Activated CD4-positive, alpha-beta T cell treated with anti-CD3 and anti-CD28 coated beads for 36 hours (primary cell): ENCODE measurements at regions not wholly inside any gene's neighbourhood (a gene's known extent, or its start where the extent isn't known, plus 50 kb on each side); places are given as distances from the start of the nearest gene placed in this dataset.

Experiments
- ATAC-seq: fragments of 200-7000 bp; cut with Tn5 transposase; one replicate; pipeline ENCODE4 v1.10.0; 2021; ENCODE audit warnings: mild to moderate bottlenecking, moderate library complexity
- CTCF ChIA-PET: fragments of 350-600 bp; sonication (Branson Sonifier 250); formaldehyde crosslinking; loops from one replicate; lab custom pipeline; 2021; ENCODE audit warnings: antibody characterized with exemption; lab: Charles Lee
- POLR2A ChIA-PET: fragments of 350-600 bp; sonication (Branson Sonifier 250); formaldehyde crosslinking; loops from one replicate; lab custom pipeline; 2021; ENCODE audit warnings: antibody characterized with exemption, inconsistent platforms; lab: Charles Lee
- DNase-seq: peaks from one replicate; pipeline ENCODE4 v3.0.0-alpha.2; 2020
- H3K27ac Mint-ChIP-seq: one replicate; pipeline ENCODE4 v1.8.0; 2021; ENCODE audit warnings: mixed read lengths
- H3K27me3 Mint-ChIP-seq: one replicate; pipeline ENCODE4 v1.8.0; 2021; ENCODE audit warnings: mixed read lengths
- H3K36me3 Mint-ChIP-seq: one replicate; pipeline ENCODE4 v1.8.0; 2021; ENCODE audit warnings: low read depth, mixed read lengths
- H3K4me1 Mint-ChIP-seq: one replicate; pipeline ENCODE4 v1.8.0; 2021; ENCODE audit warnings: mixed read lengths
- H3K4me3 Mint-ChIP-seq: one replicate; pipeline ENCODE4 v1.8.0; 2021; ENCODE audit warnings: mild to moderate bottlenecking, moderate library complexity, mixed read lengths
- H3K9me3 Mint-ChIP-seq: one replicate; pipeline ENCODE4 v1.8.0; 2021; ENCODE audit warnings: low read depth, mixed read lengths
- intact Hi-C, 2 experiments: fragments of 100-400 bp; cut with DNase I in 1 of 2; cut with micrococcal nuclease in 1 of 2; formaldehyde crosslinking; loops; one replicate each; pipeline versions ENCODE4 v1.14.2 to v1.15.1; 2022 to 2024; cut with DNase I, micrococcal nuclease

DNA sequence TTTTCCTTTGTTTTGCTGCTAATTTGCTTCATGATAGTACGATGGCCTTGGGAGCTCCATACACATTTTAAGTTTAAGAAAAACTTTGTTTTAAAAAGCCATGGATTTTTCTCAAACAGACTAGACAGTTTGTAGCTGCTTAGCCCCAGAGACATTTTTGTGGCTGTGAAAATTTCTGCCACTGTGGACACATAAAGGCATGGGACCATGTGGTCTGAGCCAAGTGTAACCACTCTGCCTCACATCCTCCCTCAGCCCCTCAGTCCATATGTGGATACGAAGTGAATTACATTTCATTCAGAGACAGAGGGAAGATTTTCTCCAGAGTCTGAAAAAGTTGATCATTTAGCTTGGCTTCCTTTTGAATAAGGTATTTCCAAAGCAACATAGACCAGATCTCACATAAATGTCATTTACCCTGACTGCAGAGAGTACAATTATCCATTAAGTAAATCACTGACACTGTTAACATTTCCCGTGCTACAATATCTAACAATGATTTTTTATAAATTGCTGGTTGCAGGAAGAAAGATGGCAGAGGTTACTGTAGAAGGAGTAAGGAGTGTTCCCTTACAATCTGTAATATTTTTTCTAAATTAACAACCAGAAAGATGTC, 87.4 kb downstream of the GJA1 start:
- Mint-ChIP-seq H3K36me3 (no peaks in the 10 kb centered on the region), H3K4me1 (no peaks in the 10 kb centered on the region), H3K27ac (no peak overlapping the region), H3K9me3 (no peaks in the 10 kb centered on the region), H3K27me3 (no peaks in the 10 kb centered on the region), H3K4me3 (no peak overlapping the region)
- POLR2A ChIA-PET, result no interaction called here
- CTCF ChIA-PET, result interaction anchor here (0.7 to 1.8 kb wide), 2 partner anchors 9 to 1523 kb away, joined by 3 to 8 read pairs; no protein-coding TSS in a partner anchor
- no peak for DNase-seq
- ATAC-seq, result no peak
- intact Hi-C loops, result no loop called here

DNA sequence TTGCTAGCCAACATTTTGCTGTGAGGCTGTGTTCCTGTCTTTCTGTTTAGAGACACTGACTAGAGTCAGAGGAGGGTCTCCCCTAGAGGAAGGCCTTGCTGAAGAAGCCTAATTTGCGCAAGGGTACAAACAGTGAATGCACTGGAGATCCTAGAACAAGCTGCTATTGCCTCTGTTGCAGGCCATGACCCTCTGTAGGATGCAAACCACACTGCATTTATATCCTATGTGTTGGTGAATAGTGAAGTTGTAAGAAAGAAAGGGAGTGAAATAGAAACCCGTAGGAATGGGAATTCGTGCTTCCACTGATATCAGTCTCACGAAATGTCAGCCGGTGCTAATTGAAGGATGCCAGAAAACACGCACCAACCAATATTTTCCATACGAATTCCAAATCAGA, 88.2 kb downstream of the GJA1 start:
- CTCF ChIA-PET, result interaction anchor here (0.8 kb wide), 1 partner anchor 13 kb away, joined by 4 read pairs; no protein-coding TSS in a partner anchor
- H3K27ac Mint-ChIP-seq, result no peak overlapping the region
- H3K36me3 Mint-ChIP-seq, result no peaks in the 10 kb centered on the region
- no peaks in the 10 kb centered on the region for H3K9me3 Mint-ChIP-seq
- no peak overlapping the region for H3K4me3 Mint-ChIP-seq
- POLR2A ChIA-PET, result interaction anchor here (0.6 kb wide), 1 partner anchor 643 kb away, joined by 7 read pairs; no protein-coding TSS in a partner anchor
- H3K4me1 Mint-ChIP-seq, result no peaks in the 10 kb centered on the region
- DNase-seq (no peak), ATAC-seq (no peak)
- no peaks in the 10 kb centered on the region for H3K27me3 Mint-ChIP-seq
- intact Hi-C loops, result no loop called here

DNA sequence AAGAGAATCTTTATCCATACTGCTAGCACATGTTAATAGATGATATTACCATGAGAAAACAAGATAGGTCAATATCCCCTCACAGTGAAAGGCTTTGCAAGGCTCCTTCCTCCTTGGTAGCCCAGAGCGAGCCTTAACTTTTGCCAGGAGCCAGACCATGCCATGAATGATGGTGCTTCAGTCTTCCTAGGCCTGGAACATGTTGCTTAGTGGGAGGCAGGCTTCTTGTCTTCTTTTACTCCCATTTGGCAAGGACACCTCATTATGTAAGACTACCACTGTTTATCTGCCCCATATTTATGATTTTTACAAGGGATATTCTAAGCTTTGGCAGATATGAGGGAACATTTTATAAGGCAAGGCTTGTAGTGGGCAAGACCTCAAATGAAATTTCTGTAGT, 90.8 kb downstream of the GJA1 start:
- POLR2A ChIA-PET, result no interaction called here
- DNase-seq, result no peak
- Mint-ChIP-seq H3K9me3 (no peaks in the 10 kb centered on the region), H3K36me3 (no peaks in the 10 kb centered on the region), H3K4me1 (no peaks in the 10 kb centered on the region), H3K27ac (no peak overlapping the region), H3K4me3 (no peak overlapping the region), H3K27me3 (no peaks in the 10 kb centered on the region)
- no peak for ATAC-seq
- CTCF ChIA-PET, result no interaction called here
- intact Hi-C loops, result no loop called here

DNA sequence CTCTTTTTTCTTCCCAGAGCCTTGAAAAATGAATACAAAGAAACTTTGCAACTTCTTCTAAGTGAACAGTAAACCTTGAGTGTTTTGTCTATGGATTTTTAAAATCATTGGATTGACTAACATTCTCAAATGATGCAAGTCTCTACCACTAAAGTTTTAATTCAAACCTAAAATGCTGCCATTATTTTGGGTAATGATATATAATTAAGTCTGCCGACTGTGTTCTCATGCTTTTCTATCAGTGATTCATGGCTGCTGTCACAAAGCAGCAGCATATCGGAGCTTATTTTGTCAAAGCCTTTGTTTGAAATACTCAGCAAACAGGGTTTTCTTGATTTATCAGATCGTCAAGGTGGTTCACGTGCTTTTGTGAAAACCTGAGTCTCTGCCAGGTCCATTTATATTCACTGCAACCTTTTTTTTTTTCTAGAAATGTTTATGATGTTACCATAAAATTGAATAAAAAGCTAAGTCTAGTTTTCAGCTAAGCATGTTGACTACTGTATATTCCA, 96.3 kb downstream of the GJA1 start:
- no peak overlapping the region for H3K4me3 Mint-ChIP-seq
- H3K9me3 Mint-ChIP-seq, result no peaks in the 10 kb centered on the region
- no peaks in the 10 kb centered on the region for H3K27me3 Mint-ChIP-seq
- DNase-seq (no peak), ATAC-seq (no peak)
- ChIA-PET CTCF (interaction anchor here (0.6 to 1.9 kb wide), 2 partner anchors 9 to 677 kb away, joined by 3 to 8 read pairs; no protein-coding TSS in a partner anchor), POLR2A (no interaction called here)
- H3K36me3 Mint-ChIP-seq, result no peaks in the 10 kb centered on the region
- no peak overlapping the region for H3K27ac Mint-ChIP-seq
- intact Hi-C loops, result no loop called here
- H3K4me1 Mint-ChIP-seq, result no peaks in the 10 kb centered on the region

DNA sequence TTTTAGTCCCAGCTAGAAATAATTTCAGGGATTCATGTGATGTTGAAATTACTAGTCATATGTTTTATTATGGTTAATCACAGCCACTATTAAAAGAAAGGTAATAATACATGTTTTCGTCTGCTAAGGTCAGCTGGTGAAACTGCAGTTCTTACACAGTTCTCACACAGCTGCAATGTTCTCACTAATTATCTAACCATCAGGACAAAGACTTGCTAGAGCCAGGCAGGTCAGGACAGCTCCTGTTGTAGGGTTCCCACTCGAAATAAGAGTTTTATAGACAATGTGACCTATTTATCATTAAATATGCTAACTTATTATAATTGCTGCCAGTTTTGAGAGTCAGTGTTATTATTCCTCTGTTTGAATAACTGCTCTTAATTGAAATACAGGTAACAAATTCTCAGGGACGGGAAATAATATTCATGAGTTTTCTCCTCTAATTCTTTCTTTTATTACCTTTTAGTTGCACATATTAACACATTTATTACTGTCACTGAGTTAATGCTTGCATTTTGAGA, 97.9 kb downstream of the GJA1 start:
- Mint-ChIP-seq H3K4me3 (no peak overlapping the region), H3K9me3 (no peaks in the 10 kb centered on the region), H3K36me3 (no peaks in the 10 kb centered on the region), H3K4me1 (no peaks in the 10 kb centered on the region), H3K27me3 (no peaks in the 10 kb centered on the region), H3K27ac (no peak overlapping the region)
- ChIA-PET CTCF (interaction anchor here (1.9 kb wide), 1 partner anchor 11 kb away, joined by 8 read pairs; no protein-coding TSS in a partner anchor), POLR2A (no interaction called here)
- intact Hi-C loops, result no loop called here
- no peak for ATAC-seq
- DNase-seq, result no peak

DNA sequence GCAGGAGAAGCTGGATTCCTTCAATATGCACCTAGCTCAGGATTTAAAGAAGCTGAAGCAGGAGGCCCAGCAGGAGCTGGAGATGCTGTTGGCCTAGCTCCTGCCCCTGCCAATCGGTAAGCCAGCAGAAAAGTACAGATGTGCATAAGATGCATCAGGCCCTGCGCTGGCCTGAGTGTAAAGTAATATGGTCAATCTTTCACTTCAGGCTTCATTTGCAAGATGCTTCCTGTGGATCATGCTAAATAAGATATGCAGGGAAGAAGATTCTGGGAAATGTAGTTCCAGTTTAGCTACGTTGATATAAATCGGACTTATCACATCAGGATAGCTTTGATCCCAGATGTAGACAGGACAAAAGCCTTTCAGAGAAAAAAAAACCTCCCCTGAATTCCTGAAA, 100.3 kb downstream of the GJA1 start:
- intact Hi-C loops, result no loop called here
- Mint-ChIP-seq H3K27ac (no peak overlapping the region), H3K4me3 (no peak overlapping the region), H3K9me3 (no peaks in the 10 kb centered on the region), H3K4me1 (no peaks in the 10 kb centered on the region), H3K27me3 (no peaks in the 10 kb centered on the region), H3K36me3 (no peaks in the 10 kb centered on the region)
- DNase-seq (no peak), ATAC-seq (no peak)
- ChIA-PET CTCF (no interaction called here), POLR2A (no interaction called here)

DNA sequence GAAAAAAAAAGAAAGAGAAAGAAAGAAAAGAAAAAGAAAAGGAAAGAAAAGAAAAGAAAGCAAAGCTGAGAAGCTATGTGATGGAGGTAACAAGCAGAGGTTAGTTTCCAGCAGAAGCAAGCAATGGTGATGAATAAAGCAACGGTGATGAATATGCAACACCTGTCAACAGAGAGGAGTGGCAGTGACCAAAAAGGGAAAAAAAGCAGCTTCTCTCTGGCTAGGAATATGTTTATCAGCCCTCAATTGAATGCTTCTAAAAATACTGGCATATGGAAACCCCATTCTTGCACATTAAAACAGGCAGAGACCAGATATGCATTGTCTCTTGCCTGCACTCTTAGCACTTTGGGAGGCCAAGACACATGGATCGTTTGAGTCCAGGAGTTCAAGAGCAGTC, 100.9 kb downstream of the GJA1 start:
- POLR2A ChIA-PET, result no interaction called here
- H3K27me3 Mint-ChIP-seq, result no peaks in the 10 kb centered on the region
- intact Hi-C loops, result no loop called here
- DNase-seq (no peak), ATAC-seq (no peak)
- H3K4me3 Mint-ChIP-seq, result no peak overlapping the region
- no peak overlapping the region for H3K27ac Mint-ChIP-seq
- no peaks in the 10 kb centered on the region for H3K36me3 Mint-ChIP-seq
- H3K4me1 Mint-ChIP-seq, result no peaks in the 10 kb centered on the region
- CTCF ChIA-PET, result no interaction called here
- no peaks in the 10 kb centered on the region for H3K9me3 Mint-ChIP-seq

DNA sequence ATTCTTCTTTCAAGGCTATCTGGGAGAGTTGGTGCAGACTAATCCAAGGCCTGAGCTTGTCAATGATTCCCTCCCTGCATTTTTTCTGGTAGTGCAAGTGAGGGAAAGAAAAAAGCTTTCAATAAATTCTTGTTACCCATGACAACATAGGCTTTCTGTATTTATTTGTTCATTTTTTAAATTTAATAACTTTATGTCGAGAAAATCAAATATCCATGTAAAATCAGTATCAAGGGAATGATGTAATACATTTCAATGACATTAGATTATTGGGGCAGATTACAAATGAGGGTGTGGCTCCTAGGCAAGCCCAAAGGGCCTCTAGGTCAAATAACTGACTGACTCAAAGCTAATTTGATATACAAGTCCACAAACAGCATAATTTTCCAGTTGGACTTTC, 104.0 kb downstream of the GJA1 start:
- ChIA-PET POLR2A (no interaction called here), CTCF (no interaction called here)
- Mint-ChIP-seq H3K27ac (no peak overlapping the region), H3K4me1 (no peaks in the 10 kb centered on the region), H3K27me3 (no peaks in the 10 kb centered on the region), H3K9me3 (no peaks in the 10 kb centered on the region), H3K36me3 (no peaks in the 10 kb centered on the region), H3K4me3 (no peak overlapping the region)
- DNase-seq (no peak), ATAC-seq (no peak)
- intact Hi-C loops, result no loop called here

DNA sequence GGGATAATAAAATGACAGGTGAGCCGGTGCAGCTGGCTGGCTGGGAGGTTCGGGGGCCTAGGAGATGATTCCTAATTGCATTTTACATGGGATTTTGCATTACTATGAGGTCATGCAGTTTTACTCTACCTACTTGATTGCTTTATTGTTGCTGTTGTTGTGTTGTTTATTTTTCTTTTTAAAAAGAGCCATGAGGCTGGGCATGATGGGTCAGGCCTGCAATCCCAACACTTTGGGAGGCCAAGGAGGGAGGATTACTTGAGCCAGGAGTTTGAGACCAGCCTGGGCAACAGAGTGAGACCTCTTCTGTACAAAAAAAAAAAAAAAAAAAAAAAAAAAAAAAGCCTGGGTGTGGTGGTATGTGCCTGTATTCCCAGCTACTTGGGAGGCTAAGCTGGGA, 104.8 kb downstream of the GJA1 start:
- ChIA-PET CTCF (no interaction called here), POLR2A (no interaction called here)
- DNase-seq, result no peak
- no peak for ATAC-seq
- Mint-ChIP-seq H3K36me3 (no peaks in the 10 kb centered on the region), H3K27ac (no peak overlapping the region), H3K4me1 (no peaks in the 10 kb centered on the region), H3K9me3 (no peaks in the 10 kb centered on the region), H3K27me3 (no peaks in the 10 kb centered on the region), H3K4me3 (no peak overlapping the region)
- intact Hi-C loops, result no loop called here

DNA sequence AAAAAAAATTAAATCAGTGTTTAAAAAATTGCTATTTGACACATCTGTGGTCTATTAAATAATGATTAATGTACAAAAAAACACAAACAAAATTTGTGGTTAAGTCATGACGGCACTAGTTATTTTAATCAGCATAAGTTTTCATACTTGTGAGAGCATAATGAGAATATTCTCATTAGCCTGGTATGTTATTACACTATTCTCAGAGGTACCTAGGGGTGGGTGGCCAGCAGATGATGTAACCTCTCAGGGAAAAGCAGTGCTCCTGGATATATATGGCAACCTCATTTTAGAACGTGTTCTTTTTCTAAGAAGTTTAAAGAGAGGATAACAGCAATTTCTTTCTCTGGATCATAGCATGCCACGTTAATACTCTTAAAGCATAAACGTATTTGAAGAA, 109.2 kb downstream of the GJA1 start:
- DNase-seq (no peak), ATAC-seq (no peak)
- intact Hi-C loops, result no loop called here
- Mint-ChIP-seq H3K9me3 (no peaks in the 10 kb centered on the region), H3K4me3 (no peak overlapping the region), H3K27ac (no peak overlapping the region), H3K27me3 (no peaks in the 10 kb centered on the region), H3K4me1 (no peaks in the 10 kb centered on the region), H3K36me3 (no peaks in the 10 kb centered on the region)
- ChIA-PET CTCF (no interaction called here), POLR2A (no interaction called here)

DNA sequence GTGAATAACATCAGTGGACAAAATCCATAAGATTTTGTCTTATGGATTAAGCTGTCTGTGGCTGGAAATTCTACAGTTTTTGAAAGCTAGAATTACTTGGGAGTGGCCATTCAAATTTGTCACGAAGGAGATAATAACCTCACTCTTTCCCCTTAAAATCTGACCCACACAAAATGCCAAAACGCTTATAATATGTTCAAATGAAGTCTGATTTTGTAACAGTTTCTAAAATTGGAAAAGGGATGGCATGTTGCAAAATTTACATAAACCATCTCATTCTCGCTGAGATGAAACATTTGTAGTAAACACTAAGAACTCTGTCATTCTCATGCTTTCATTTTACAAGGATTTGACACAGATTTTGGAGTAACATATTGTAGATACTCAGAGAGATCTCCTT, 112.7 kb downstream of the GJA1 start:
- H3K4me3 Mint-ChIP-seq, result no peak overlapping the region
- CTCF ChIA-PET, result no interaction called here
- H3K4me1 Mint-ChIP-seq, result no peaks in the 10 kb centered on the region
- DNase-seq (no peak), ATAC-seq (no peak)
- intact Hi-C loops, result no loop called here
- no peaks in the 10 kb centered on the region for H3K36me3 Mint-ChIP-seq
- H3K27ac Mint-ChIP-seq, result no peak overlapping the region
- H3K9me3 Mint-ChIP-seq, result no peaks in the 10 kb centered on the region
- POLR2A ChIA-PET, result interaction anchor here (0.6 kb wide), 1 partner anchor 1081 kb away, joined by 3 read pairs; no protein-coding TSS in a partner anchor
- no peaks in the 10 kb centered on the region for H3K27me3 Mint-ChIP-seq

DNA sequence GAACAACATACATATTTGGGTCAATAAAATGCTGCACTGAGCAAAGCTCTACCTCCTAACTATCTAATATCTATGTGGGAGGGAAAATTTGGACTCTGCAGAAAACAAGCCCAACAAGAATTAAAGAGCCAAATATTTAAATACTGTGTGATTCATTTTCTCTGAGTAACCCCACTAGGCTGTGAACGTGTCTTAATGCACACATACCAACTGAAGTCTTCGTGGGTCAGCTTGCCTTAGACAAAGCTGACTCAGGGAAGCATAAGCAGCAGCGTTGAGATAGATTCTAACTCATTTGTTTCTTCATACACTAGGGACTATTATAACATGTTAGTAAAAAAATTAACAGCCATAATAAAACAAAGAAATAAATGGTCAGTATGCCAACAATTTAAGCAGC, 114.3 kb downstream of the GJA1 start:
- no peaks in the 10 kb centered on the region for H3K9me3 Mint-ChIP-seq
- no peaks in the 10 kb centered on the region for H3K4me1 Mint-ChIP-seq
- no peaks in the 10 kb centered on the region for H3K36me3 Mint-ChIP-seq
- H3K27ac Mint-ChIP-seq, result no peak overlapping the region
- ChIA-PET CTCF (no interaction called here), POLR2A (no interaction called here)
- DNase-seq, result no peak
- no peak for ATAC-seq
- no peak overlapping the region for H3K4me3 Mint-ChIP-seq
- intact Hi-C loops, result no loop called here
- no peaks in the 10 kb centered on the region for H3K27me3 Mint-ChIP-seq
